ENCODE measurements at regions not wholly inside any gene's neighbourhood (a gene's known extent, or its start where the extent isn't known, plus 50 kb on each side); places are given as distances from the start of the nearest gene placed in this dataset.
"Not testable (repeated sequence)": the region's sequence is repeated elsewhere in the genome, so short reads cannot be mapped to it uniquely, and the experiment has no call there.

DNA sequence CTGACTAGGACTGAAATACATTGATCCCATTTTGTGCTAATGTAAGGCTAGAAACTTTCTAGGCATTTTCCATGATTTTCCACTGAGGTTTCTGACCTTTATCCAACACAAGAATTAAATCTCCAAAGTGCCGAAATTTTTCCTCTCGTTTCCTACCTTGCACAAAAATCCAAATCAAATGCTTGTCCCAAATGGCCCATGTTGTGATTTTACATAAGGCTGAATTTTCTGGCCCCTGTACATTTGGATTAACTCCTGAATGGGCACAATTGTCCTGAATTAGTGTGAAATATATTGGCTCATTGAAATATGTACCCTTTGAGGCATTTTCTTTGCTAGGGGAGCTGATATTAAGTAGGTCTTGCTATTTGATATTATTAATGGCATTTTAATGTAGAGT is 105.6 kb upstream of the CBLB start:
- no peaks in the 10 kb centered on the region for H3K36me3 ChIP-seq
- H3K27ac ChIP-seq, result no peak overlapping the region
- H3K4me1 ChIP-seq, result no peaks in the 10 kb centered on the region
- no peak overlapping the region for H3K4me3 ChIP-seq
- no peak for TF ChIP-seq CTCF (IDR thresholded peaks at IDR 0.05)
- H3K9me3 ChIP-seq, result no peaks in the 10 kb centered on the region
- H3K27me3 ChIP-seq, result no peaks in the 10 kb centered on the region
- intact Hi-C loops (cut with DNase I), result no loop called here
- no peak for DNase-seq
- no peak overlapping the region for H3K9ac ChIP-seq (ENCODE audit: low read depth in 2 of 2, low read length in 2 of 2)

DNA sequence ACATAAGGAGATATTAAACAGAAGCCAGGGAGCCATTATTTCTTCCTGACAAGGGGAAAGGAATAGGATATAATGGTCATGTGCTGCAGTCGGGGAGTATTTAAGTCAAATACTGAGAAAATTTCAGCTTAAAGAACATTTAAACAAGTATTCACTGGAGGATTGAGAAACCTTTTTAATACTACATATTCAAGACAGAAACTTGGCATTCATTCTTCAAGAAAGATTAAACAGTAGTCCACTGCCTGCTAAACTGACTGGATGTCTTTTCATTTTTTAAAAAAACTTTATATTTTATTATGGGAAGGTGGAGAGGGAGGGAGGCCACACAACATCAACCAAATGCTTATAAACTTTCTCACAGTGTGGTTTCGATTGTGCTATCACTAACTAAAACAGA is 107.4 kb upstream of the CBLB start:
- no peak for DNase-seq
- H3K4me1 ChIP-seq, result no peaks in the 10 kb centered on the region
- no peak overlapping the region for H3K9ac ChIP-seq (ENCODE audit: low read depth in 2 of 2, low read length in 2 of 2)
- no peaks in the 10 kb centered on the region for H3K36me3 ChIP-seq
- intact Hi-C loops (cut with DNase I), result no loop called here
- no peak overlapping the region for H3K27ac ChIP-seq
- no peak overlapping the region for H3K4me3 ChIP-seq
- no peaks in the 10 kb centered on the region for H3K27me3 ChIP-seq
- no peaks in the 10 kb centered on the region for H3K9me3 ChIP-seq
- TF ChIP-seq CTCF (IDR thresholded peaks at IDR 0.05), result no peak

GRCh38 chr3:105979961-105980360 is 111.1 kb upstream of the CBLB start:
- Histone ChIP-seq H3K4me1 (no peaks in the 10 kb centered on the region), H3K27ac (no peak overlapping the region), H3K9ac (ENCODE audit: low read depth in 2 of 2, low read length in 2 of 2) (no peak overlapping the region), H3K9me3 (no peaks in the 10 kb centered on the region), H3K4me3 (no peak overlapping the region), H3K36me3 (no peaks in the 10 kb centered on the region), H3K27me3 (no peaks in the 10 kb centered on the region)
- DNase-seq, result no peak
- TF ChIP-seq CTCF (IDR thresholded peaks at IDR 0.05), result no peak
- intact Hi-C loops (cut with DNase I), result no loop called here

DNA sequence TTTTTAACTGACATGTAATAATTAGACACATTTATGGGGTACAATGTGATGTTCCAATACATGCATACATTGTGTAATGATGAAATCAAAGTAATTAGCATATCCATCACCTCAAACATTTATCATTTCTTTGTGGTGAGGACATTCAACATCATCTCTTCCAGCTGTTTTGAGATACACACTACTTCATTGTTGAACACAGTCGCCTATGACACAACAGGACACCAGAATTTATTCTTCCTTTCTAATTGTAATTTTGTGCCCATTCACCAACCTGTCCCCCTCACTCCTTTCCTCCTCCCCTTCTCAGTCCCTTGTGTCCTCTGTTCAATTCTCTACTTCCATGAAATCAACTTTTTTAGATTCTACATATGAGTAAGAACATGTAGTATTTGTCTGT is 113.4 kb upstream of the CBLB start:
- Histone ChIP-seq H3K36me3 (no peaks in the 10 kb centered on the region), H3K9ac (ENCODE audit: low read depth in 2 of 2, low read length in 2 of 2) (no peak overlapping the region), H3K4me1 (no peaks in the 10 kb centered on the region), H3K4me3 (no peak overlapping the region), H3K27ac (no peak overlapping the region), H3K27me3 (no peaks in the 10 kb centered on the region), H3K9me3 (no peaks in the 10 kb centered on the region)
- DNase-seq, result no peak
- intact Hi-C loops (cut with DNase I), result no loop called here
- TF ChIP-seq CTCF (IDR thresholded peaks at IDR 0.05), result no peak

GRCh38 chr3:105984837-105985236 is 116.0 kb upstream of the CBLB start:
- intact Hi-C loops (cut with DNase I), result no loop called here
- H3K27me3 ChIP-seq, result no peaks in the 10 kb centered on the region
- no peak overlapping the region for H3K27ac ChIP-seq
- H3K9ac ChIP-seq (ENCODE audit: low read depth in 2 of 2, low read length in 2 of 2), result no peak overlapping the region
- no peaks in the 10 kb centered on the region for H3K36me3 ChIP-seq
- DNase-seq, result no peak
- no peaks in the 10 kb centered on the region for H3K9me3 ChIP-seq
- no peaks in the 10 kb centered on the region for H3K4me1 ChIP-seq
- H3K4me3 ChIP-seq, result no peak overlapping the region
- TF ChIP-seq CTCF (IDR thresholded peaks at IDR 0.05), result no peak

- DNase-seq; H3K9ac ChIP-seq (ENCODE audit: low read depth in 2 of 2, low read length in 2 of 2); H3K4me1 ChIP-seq; H3K9me3 ChIP-seq; H3K27ac ChIP-seq; H3K27me3 ChIP-seq; H3K4me3 ChIP-seq; H3K36me3 ChIP-seq; intact Hi-C loops (cut with DNase I): not testable (repeated sequence)
These were observed 117.5 kb upstream of the CBLB start for GRCh38 chr3:105986343-105986742.

Measured in colonic mucosa (tissue), 4 donors.